Pancreas (tissue), 10 donors: ENCODE measurements at regions not wholly inside any gene's neighbourhood (a gene's known extent, or its start where the extent isn't known, plus 50 kb on each side); places are given as distances from the start of the nearest gene placed in this dataset.
"Not testable (repeated sequence)": the region's sequence is repeated elsewhere in the genome, so short reads cannot be mapped to it uniquely, and the experiment has no call there.

Source experiments
- ATAC-seq, 4 donors: fragments of 200-7000 bp; cut with Tn5 transposase; one replicate each; pipeline versions ENCODE4 v1.8.0 to v1.9.1; 2020; ENCODE audit warnings: mild to moderate bottlenecking in 4 of 4, moderate library complexity in 4 of 4
- DNase-seq, 6 donors: peaks; one replicate each; pipeline ENCODE4 v3.0.0-alpha.2; 2020
- FAIRE-seq: peaks from 2 replicates; lab custom pipeline; 2012; peaks lifted over from hg19 to GRCh38; lab: Jason Lieb, UNC
- H3K27ac ChIP-seq, 4 donors: fragments of 200-600 bp; sonication (generic); 1 replicate in 3 of 4; 2 replicates in 1 of 4; pipeline versions ENCODE4 v1.5.0 to v1.8.0; 2020
- H3K27me3 ChIP-seq, 4 donors: fragments of 200-600 bp; one replicate each; pipeline ENCODE4 v1.8.0; 2021
- H3K36me3 ChIP-seq, 3 donors: fragments of 200-600 bp; sonication (generic) in 1 of 3; one replicate each; pipeline versions ENCODE4 v1.5.0 to v1.8.0; 2020 to 2021
- H3K4me1 ChIP-seq, 3 donors: fragments of 200-600 bp; one replicate each; pipeline ENCODE4 v1.8.0; 2021
- H3K4me3 ChIP-seq, 4 donors: fragments of 200-600 bp; sonication (generic) in 2 of 4; one replicate each; pipeline versions ENCODE4 v1.5.0 to v1.8.0; 2020 to 2021
- H3K9me3 ChIP-seq, 4 donors: fragments of 200-600 bp; one replicate each; pipeline ENCODE4 v1.8.0; 2021
- CTCF ChIP-seq, 4 donors: fragments of 200-600 bp; sonication (generic) in 3 of 4; IDR thresholded peaks; one replicate each; pipeline versions ENCODE4 v1.5.0 to v1.8.0; 2021; ENCODE audit warnings: antibody characterized with exemption in 4 of 4
- WGBS, 2 donors: extraction: QIAGEN DNeasy Blood & Tissue Kit; methylation state at CpG; one replicate each; pipeline ENCODE4 v1.1.7; 2013; 5-methylcytosine and 5-hydroxymethylcytosine counted together
- intact Hi-C, 3 donors: fragments of 100-400 bp; cut with DNase I; formaldehyde crosslinking; loops; one replicate each; pipeline versions ENCODE4 v1.11.1 to v1.14.2; 2022
- donor health status: healthy with polysubstance abuse.
- donor health status: DM: no; HTN: no; CAD: no; lungs with moderate emphysema.
- donor health status: DM: no; HTN: no; CAD: no.
- donor health status: control.
- donor health status: control.
- donor health status: Bipolar disorder and iron deficiency.
- donor health status: DM: yes; HTN: yes; CAD: no.
- donor health status: DM: no; HTN: no; CAD: no.
- donor health status: DM: no; HTN: no; CAD: no.
- donor health status: DM: yes; HTN: yes; CAD: no.

- H3K4me3 ChIP-seq: no peak overlapping the region
- H3K36me3 ChIP-seq: no peaks in the 10 kb centered on the region
- ATAC-seq: no peak
- 11 to 26% methylated on average over 2 of the region's 2 CpGs for WGBS, 2 donors
- TF ChIP-seq CTCF (IDR thresholded peaks at IDR 0.05): no peak
- intact Hi-C loops: no loop called here
- H3K9me3 ChIP-seq: no peaks in the 10 kb centered on the region
- H3K27ac ChIP-seq: no peak overlapping the region
- no peaks in the 10 kb centered on the region for H3K27me3 ChIP-seq
- no peak for DNase-seq
- FAIRE-seq: no peak
- H3K4me1 ChIP-seq: no peaks in the 10 kb centered on the region
These were observed 1281.2 kb upstream of the NUDT12 start for GRCh38 chr5:104843822-104844221.

- no peak for DNase-seq
- H3K4me1 ChIP-seq: no peaks in the 10 kb centered on the region
- no peaks in the 10 kb centered on the region for H3K9me3 ChIP-seq
- no peak overlapping the region for H3K27ac ChIP-seq
- TF ChIP-seq CTCF (IDR thresholded peaks at IDR 0.05): no peak
- FAIRE-seq: no peak
- WGBS, 2 donors: 33 to 45% methylated on average over 1 of the region's 1 CpG
- H3K27me3 ChIP-seq: no peaks in the 10 kb centered on the region
- intact Hi-C loops: no loop called here
- no peaks in the 10 kb centered on the region for H3K36me3 ChIP-seq
- no peak overlapping the region for H3K4me3 ChIP-seq
- no peak for ATAC-seq
These were observed 1277.7 kb upstream of the NUDT12 start for GRCh38 chr5:104840284-104840683.

- intact Hi-C loops, H3K27ac ChIP-seq, H3K36me3 ChIP-seq, FAIRE-seq, H3K4me3 ChIP-seq, H3K27me3 ChIP-seq, H3K9me3 ChIP-seq, DNase-seq, ATAC-seq, H3K4me1 ChIP-seq: not testable (repeated sequence)
- WGBS, 2 donors: 87 to 92% methylated on average over 3 of the region's 3 CpGs
These were observed 1268.9 kb upstream of the NUDT12 start for GRCh38 chr5:104831515-104831914.

GRCh38 chr5:104821606-104822005 is 1259.0 kb upstream of the NUDT12 start:
- no peak for TF ChIP-seq CTCF (IDR thresholded peaks at IDR 0.05)
- Histone ChIP-seq H3K9me3 (no peaks in the 10 kb centered on the region), H3K27ac (no peak overlapping the region), H3K27me3 (no peaks in the 10 kb centered on the region), H3K4me1 (no peaks in the 10 kb centered on the region), H3K36me3 (no peaks in the 10 kb centered on the region), H3K4me3 (no peak overlapping the region)
- intact Hi-C loops: no loop called here
- DNase-seq: no peak
- no peak for ATAC-seq
- FAIRE-seq: no peak

- ATAC-seq (no peak), DNase-seq (no peak), FAIRE-seq (no peak)
- no peaks in the 10 kb centered on the region for H3K27me3 ChIP-seq
- 12 to 20% methylated on average over 1 of the region's 1 CpG for WGBS, 2 donors
- no peaks in the 10 kb centered on the region for H3K4me1 ChIP-seq
- no peak overlapping the region for H3K4me3 ChIP-seq
- no peaks in the 10 kb centered on the region for H3K9me3 ChIP-seq
- no peak overlapping the region for H3K27ac ChIP-seq
- no peak for TF ChIP-seq CTCF (IDR thresholded peaks at IDR 0.05)
- no peaks in the 10 kb centered on the region for H3K36me3 ChIP-seq
- intact Hi-C loops: no loop called here
These were observed 1254.5 kb upstream of the NUDT12 start for GRCh38 chr5:104817127-104817526.

GRCh38 chr5:104815212-104815611 is 1252.6 kb upstream of the NUDT12 start:
- Histone ChIP-seq H3K4me1 (no peaks in the 10 kb centered on the region), H3K27ac (no peak overlapping the region), H3K36me3 (no peaks in the 10 kb centered on the region), H3K9me3 (no peaks in the 10 kb centered on the region), H3K4me3 (no peak overlapping the region), H3K27me3 (no peaks in the 10 kb centered on the region)
- intact Hi-C loops: no loop called here
- ATAC-seq (no peak), FAIRE-seq (no peak), DNase-seq (no peak)
- WGBS, 2 donors: 1 to 7% methylated on average over 1 of the region's 1 CpG
- no peak for TF ChIP-seq CTCF (IDR thresholded peaks at IDR 0.05)
